ENCODE measurements at regions not wholly inside any gene's neighbourhood (a gene's known extent, or its start where the extent isn't known, plus 50 kb on each side); places are given as distances from the start of the nearest gene placed in this dataset.

DNA sequence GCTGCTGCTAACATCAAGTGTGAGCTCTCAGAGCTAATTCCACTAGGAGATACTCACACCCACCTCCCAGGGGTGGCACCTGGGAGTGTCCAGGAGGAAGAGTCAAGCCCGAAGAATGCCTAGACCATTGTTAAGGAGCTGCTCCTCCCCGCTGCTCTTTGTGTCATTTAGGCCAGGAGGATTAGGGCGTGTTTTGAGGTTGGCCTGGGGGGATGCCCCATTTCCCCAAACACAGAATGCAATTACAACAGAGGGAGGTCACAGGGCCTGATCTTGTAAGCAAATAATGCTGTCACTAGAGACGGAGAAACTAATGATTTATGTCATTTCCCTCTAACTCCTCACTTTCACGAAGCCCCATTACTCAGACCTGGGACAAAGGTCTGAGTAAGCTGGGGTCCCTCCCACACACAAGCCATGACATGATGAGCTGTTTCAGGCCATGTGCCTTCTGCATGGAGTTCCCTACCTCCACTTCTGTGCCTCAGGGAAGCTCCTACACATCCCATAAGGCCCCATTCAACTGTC, 312.5 kb downstream of the ACTL7B start:
- BruUV-seq (replicated peaks) = no TSS peak
- no peaks in the 10 kb centered on the region for H3K27me3 Mint-ChIP-seq (ENCODE audit: insufficient read depth, unreplicated experiment)
- CTCF ChIA-PET = interaction anchor here (0.6 to 1.1 kb wide), 4 partner anchors 10 to 271 kb away, joined by 3 to 5 read pairs (median 3); no protein-coding TSS in a partner anchor
- H3K4me1 Mint-ChIP-seq (ENCODE audit: insufficient read depth, unreplicated experiment) = peaks cover 11% of the 10 kb centered on the region
- no peak overlapping the region for H3K4me3 Mint-ChIP-seq (ENCODE audit: unreplicated experiment)
- peak overlapping the region; percentile 46 for H3K27ac Mint-ChIP-seq (ENCODE audit: low read depth, unreplicated experiment)
- TF ChIP-seq, protein P1, sequence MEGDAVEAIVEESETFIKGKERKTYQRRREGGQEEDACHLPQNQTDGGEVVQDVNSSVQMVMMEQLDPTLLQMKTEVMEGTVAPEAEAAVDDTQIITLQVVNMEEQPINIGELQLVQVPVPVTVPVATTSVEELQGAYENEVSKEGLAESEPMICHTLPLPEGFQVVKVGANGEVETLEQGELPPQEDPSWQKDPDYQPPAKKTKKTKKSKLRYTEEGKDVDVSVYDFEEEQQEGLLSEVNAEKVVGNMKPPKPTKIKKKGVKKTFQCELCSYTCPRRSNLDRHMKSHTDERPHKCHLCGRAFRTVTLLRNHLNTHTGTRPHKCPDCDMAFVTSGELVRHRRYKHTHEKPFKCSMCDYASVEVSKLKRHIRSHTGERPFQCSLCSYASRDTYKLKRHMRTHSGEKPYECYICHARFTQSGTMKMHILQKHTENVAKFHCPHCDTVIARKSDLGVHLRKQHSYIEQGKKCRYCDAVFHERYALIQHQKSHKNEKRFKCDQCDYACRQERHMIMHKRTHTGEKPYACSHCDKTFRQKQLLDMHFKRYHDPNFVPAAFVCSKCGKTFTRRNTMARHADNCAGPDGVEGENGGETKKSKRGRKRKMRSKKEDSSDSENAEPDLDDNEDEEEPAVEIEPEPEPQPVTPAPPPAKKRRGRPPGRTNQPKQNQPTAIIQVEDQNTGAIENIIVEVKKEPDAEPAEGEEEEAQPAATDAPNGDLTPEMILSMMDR (IDR thresholded peaks at IDR 0.05; ENCODE audit: unreplicated experiment) = no peak
- peak; percentile 90 for DNase-seq (ENCODE audit: unreplicated experiment)
- no peaks in the 10 kb centered on the region for H3K9me3 Mint-ChIP-seq (ENCODE audit: unreplicated experiment)
- H3K36me3 Mint-ChIP-seq (ENCODE audit: insufficient read depth, unreplicated experiment) = no peaks in the 10 kb centered on the region
- POLR2A ChIA-PET = interaction anchor here (0.6 to 3.1 kb wide), 13 partner anchors 9 to 1259 kb away, joined by 3 to 20 read pairs (median 4); no protein-coding TSS in a partner anchor
- intact Hi-C loops (cut with micrococcal nuclease) = loop anchor here (1.0 kb wide), 2 partner anchors 8 to 64 kb away; no protein-coding TSS in a partner anchor

- CTCF ChIA-PET = interaction anchor here (0.7 to 1.1 kb wide), 4 partner anchors 9 to 70 kb away, joined by 3 to 5 read pairs (median 4); no protein-coding TSS in a partner anchor
- no TSS peak for BruUV-seq (replicated peaks)
- Mint-ChIP-seq H3K4me1 (ENCODE audit: insufficient read depth, unreplicated experiment) (peaks cover under 1% of the 10 kb centered on the region), H3K4me3 (ENCODE audit: unreplicated experiment) (no peak overlapping the region), H3K27ac (ENCODE audit: low read depth, unreplicated experiment) (no peak overlapping the region), H3K9me3 (ENCODE audit: unreplicated experiment) (peaks cover 26% of the 10 kb centered on the region), H3K36me3 (ENCODE audit: insufficient read depth, unreplicated experiment) (no peaks in the 10 kb centered on the region), H3K27me3 (ENCODE audit: insufficient read depth, unreplicated experiment) (no peaks in the 10 kb centered on the region)
- POLR2A ChIA-PET = interaction anchor here (0.6 to 0.9 kb wide), 2 partner anchors 9 to 50 kb away, joined by 3 read pairs; no protein-coding TSS in a partner anchor
- intact Hi-C loops (cut with micrococcal nuclease) = no loop called here
- DNase-seq (ENCODE audit: unreplicated experiment) = no peak
- TF ChIP-seq, protein P1 (IDR thresholded peaks at IDR 0.05; ENCODE audit: unreplicated experiment) = no peak
Observed at GRCh38 chr9:108537756-108538155, 318.0 kb downstream of the ACTL7B start.

DNA sequence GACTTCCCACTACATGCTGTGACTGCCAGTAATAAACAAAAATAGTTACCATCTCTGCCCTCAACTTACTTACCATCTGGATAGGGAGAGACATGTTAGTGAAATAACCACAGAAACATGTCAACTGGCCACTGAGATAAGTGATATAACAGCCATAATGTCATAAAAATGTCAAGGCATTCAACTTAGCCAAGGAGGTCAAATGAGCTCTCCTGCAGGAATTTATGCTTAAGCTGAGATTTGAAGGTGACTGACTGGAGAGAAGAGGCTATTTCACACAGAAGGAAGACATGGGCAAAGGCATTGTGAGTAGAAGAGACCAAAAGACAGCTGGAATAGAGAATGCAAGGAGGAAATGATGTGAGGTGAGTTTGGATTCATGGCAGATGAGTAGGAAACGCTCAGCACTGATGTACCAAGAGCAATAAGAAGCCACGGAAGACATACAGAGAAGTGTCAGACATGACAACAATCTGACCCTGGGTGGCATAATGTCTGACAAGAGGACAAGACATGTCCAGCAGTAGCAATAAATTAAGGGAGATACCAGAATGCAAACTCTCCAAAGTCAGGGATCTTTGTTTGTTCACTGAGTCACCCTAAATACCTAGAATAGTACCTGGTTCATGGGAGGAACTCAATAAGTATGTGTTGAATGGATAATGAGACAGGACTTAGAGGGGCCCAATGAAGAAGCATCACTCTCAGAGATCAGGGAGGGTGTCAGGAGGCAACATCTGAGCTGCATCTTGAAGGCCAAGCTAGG, 318.8 kb downstream of the ACTL7B start:
- Mint-ChIP-seq H3K4me3 (ENCODE audit: unreplicated experiment) (no peak overlapping the region), H3K36me3 (ENCODE audit: insufficient read depth, unreplicated experiment) (no peaks in the 10 kb centered on the region), H3K27me3 (ENCODE audit: insufficient read depth, unreplicated experiment) (no peaks in the 10 kb centered on the region), H3K4me1 (ENCODE audit: insufficient read depth, unreplicated experiment) (no peaks in the 10 kb centered on the region), H3K27ac (ENCODE audit: low read depth, unreplicated experiment) (no peak overlapping the region), H3K9me3 (ENCODE audit: unreplicated experiment) (peaks cover 26% of the 10 kb centered on the region)
- POLR2A ChIA-PET = interaction anchor here (0.5 to 0.9 kb wide), 3 partner anchors 10 to 47 kb away, joined by 3 to 4 read pairs (median 3); no protein-coding TSS in a partner anchor
- no TSS peak for BruUV-seq (replicated peaks)
- no peak for DNase-seq (ENCODE audit: unreplicated experiment)
- intact Hi-C loops (cut with micrococcal nuclease) = no loop called here
- TF ChIP-seq, protein P1 (IDR thresholded peaks at IDR 0.05; ENCODE audit: unreplicated experiment) = no peak
- CTCF ChIA-PET = interaction anchor here (0.9 kb wide), 1 partner anchor 69 kb away, joined by 3 read pairs; no protein-coding TSS in a partner anchor

- Mint-ChIP-seq H3K4me1 (ENCODE audit: insufficient read depth, unreplicated experiment) (no peaks in the 10 kb centered on the region), H3K27ac (ENCODE audit: low read depth, unreplicated experiment) (no peak overlapping the region), H3K9me3 (ENCODE audit: unreplicated experiment) (peaks cover 34% of the 10 kb centered on the region), H3K4me3 (ENCODE audit: unreplicated experiment) (no peak overlapping the region), H3K27me3 (ENCODE audit: insufficient read depth, unreplicated experiment) (no peaks in the 10 kb centered on the region), H3K36me3 (ENCODE audit: insufficient read depth, unreplicated experiment) (no peaks in the 10 kb centered on the region)
- TF ChIP-seq, protein P1 (IDR thresholded peaks at IDR 0.05; ENCODE audit: unreplicated experiment) = no peak
- no TSS peak for BruUV-seq (replicated peaks)
- CTCF ChIA-PET = interaction anchor here (0.6 to 0.9 kb wide), 2 partner anchors 28 to 49 kb away, joined by 3 read pairs; no protein-coding TSS in a partner anchor
- POLR2A ChIA-PET = no interaction called here
- DNase-seq (ENCODE audit: unreplicated experiment) = peak; percentile 18
- intact Hi-C loops (cut with micrococcal nuclease) = no loop called here
Observed at GRCh38 chr9:108535526-108535925, 320.3 kb downstream of the ACTL7B start.
